H1 (cell line): ENCODE measurements at regions not wholly inside any gene's neighbourhood (a gene's known extent, or its start where the extent isn't known, plus 50 kb on each side); places are given as distances from the start of the nearest gene placed in this dataset.
A peak's percentile ranks its signal among the peaks of the same experiment; 100 is the strongest.

ENCODE experiments used
- CTCF ChIA-PET: fragments of 300-600 bp; sonication (Branson Sonifier 250); formaldehyde crosslinking; loops from one replicate; lab custom pipeline; 2021; ENCODE audit not compliant: partially characterized antibody; lab: Charles Lee
- POLR2A ChIA-PET: fragments of 300-600 bp; sonication (Branson Sonifier 250); formaldehyde crosslinking; loops from one replicate; lab custom pipeline; 2021; ENCODE audit warnings: inconsistent platforms; ENCODE audit not compliant: partially characterized antibody; lab: Charles Lee
- DNase-seq, 2 experiments: peaks; one replicate each; pipeline versions ENCODE4 v3.0.0 to v3.0.0-alpha.2; 2010 to 2022; ENCODE audit warnings: low spot score in 2 of 2, low read depth in 1 of 2, mixed read lengths in 1 of 2
- FAIRE-seq: peaks from 2 replicates; lab custom pipeline; 2011; peaks lifted over from hg19 to GRCh38; lab: Jason Lieb, UNC
- H2AFZ ChIP-seq: 2 replicates; pipeline ENCODE4 v1.8.1; 2012; ENCODE audit warnings: low read length, inconsistent platforms
- H2AK5ac ChIP-seq: 2 replicates; pipeline ENCODE4 v1.6.1; 2013; ENCODE audit warnings: low read depth, low read length
- H2BK120ac ChIP-seq: replicated peaks from 2 replicates; pipeline ENCODE3; 2013; ENCODE audit warnings: low read depth, low read length, inconsistent platforms
- H2BK12ac ChIP-seq: 2 replicates; pipeline ENCODE4 v1.6.1; 2013; ENCODE audit warnings: low read depth, low read length
- H2BK15ac ChIP-seq: 2 replicates; pipeline ENCODE4 v1.6.1; 2013; ENCODE audit warnings: low read length
- H2BK20ac ChIP-seq: 2 replicates; pipeline ENCODE4 v1.6.1; 2013; ENCODE audit warnings: low read length
- H2BK5ac ChIP-seq: 2 replicates; pipeline ENCODE4 v1.6.1; 2013; ENCODE audit warnings: low read depth, low read length
- H3K14ac ChIP-seq: 2 replicates; pipeline ENCODE4 v1.6.1; 2013; ENCODE audit warnings: inconsistent platforms; ENCODE audit not compliant: insufficient read length
- H3K18ac ChIP-seq: 2 replicates; pipeline ENCODE4 v1.6.1; 2013; ENCODE audit warnings: low read length; ENCODE audit errors: extremely low read depth
- H3K23ac ChIP-seq: 2 replicates; pipeline ENCODE4 v1.6.1; 2013; ENCODE audit warnings: inconsistent platforms; ENCODE audit not compliant: insufficient read length
- H3K23me2 ChIP-seq: 2 replicates; pipeline ENCODE4 v1.6.1; 2013; ENCODE audit warnings: low read depth, low read length
- H3K27ac ChIP-seq: 2 replicates; pipeline ENCODE4 v1.6.1; 2011; ENCODE audit warnings: low read depth, low read length, inconsistent platforms
- H3K27me3 ChIP-seq, 4 experiments: replicated peaks in 1 of 4; 1 replicate in 1 of 4; 2 replicates in 3 of 4; pipeline versions ENCODE4 v1.6.1 to v1.8.1; 2011 to 2013; ENCODE audit warnings: low read length in 3 of 4, mild to moderate bottlenecking in 3 of 4, inconsistent platforms in 2 of 4, mixed read lengths in 2 of 4, moderate library complexity in 1 of 4; ENCODE audit not compliant: control insufficient read depth in 3 of 4, insufficient read depth in 3 of 4; ENCODE audit errors: extremely low read depth in 1 of 4
- H3K36me3 ChIP-seq, 4 experiments: 2 replicates each; pipeline versions ENCODE4 v1.6.1 to v1.8.1; 2011 to 2013; ENCODE audit warnings: mild to moderate bottlenecking in 4 of 4, low read length in 3 of 4, moderate library complexity in 2 of 4, control low read depth in 1 of 4, inconsistent platforms in 1 of 4; ENCODE audit not compliant: insufficient read depth in 4 of 4, control insufficient read depth in 2 of 4
- H3K4ac ChIP-seq: replicated peaks from 2 replicates; pipeline ENCODE3; 2013; ENCODE audit warnings: low read length, low read depth, mixed read lengths, inconsistent platforms; ENCODE audit not compliant: insufficient read length
- H3K4me1 ChIP-seq, 4 experiments: replicated peaks in 1 of 4; 1 replicate in 1 of 4; 2 replicates in 3 of 4; pipeline versions ENCODE4 v1.6.1 to v1.8.1; 2011 to 2013; ENCODE audit warnings: low read length in 3 of 4, inconsistent platforms in 2 of 4, mixed read lengths in 1 of 4; ENCODE audit not compliant: insufficient read depth in 4 of 4, control insufficient read depth in 3 of 4
- H3K4me2 ChIP-seq, 2 experiments: 2 replicates each; pipeline versions ENCODE4 v1.6.1 to v1.8.1; 2011 to 2013; ENCODE audit warnings: low read depth in 2 of 2, low read length in 2 of 2, control low read depth in 1 of 2, inconsistent platforms in 1 of 2, mild to moderate bottlenecking in 1 of 2; ENCODE audit not compliant: insufficient read depth in 1 of 2
- H3K4me3 ChIP-seq, 4 experiments: fragments of 200-600, 300-600 bp in 1 of 4; sonication (generic), shearing (Covaris generic), sonication (Bioruptor Twin) in 1 of 4; 2 replicates each; pipeline versions ENCODE4 v1.5.1 to v1.8.1; 2011 to 2016; ENCODE audit warnings: low read length in 4 of 4, low read depth in 3 of 4, control low read depth in 2 of 4, inconsistent platforms in 2 of 4, mild to moderate bottlenecking in 2 of 4, mixed read lengths in 1 of 4, moderate library complexity in 1 of 4; ENCODE audit not compliant: insufficient read depth in 2 of 4; ENCODE audit errors: extremely low read depth in 1 of 4
- H3K56ac ChIP-seq: replicated peaks from 2 replicates; pipeline ENCODE3; 2013; ENCODE audit warnings: low read depth, mild to moderate bottlenecking, mixed read lengths, low read length, inconsistent platforms; ENCODE audit not compliant: insufficient read length
- H3K79me1 ChIP-seq: 2 replicates; pipeline ENCODE4 v1.6.1; 2013; ENCODE audit warnings: low read depth, low read length, control low read depth
- H3K79me2 ChIP-seq, 2 experiments: 2 replicates each; pipeline versions ENCODE4 v1.6.1 to v1.8.1; 2012 to 2013; ENCODE audit warnings: low read length in 2 of 2, mild to moderate bottlenecking in 2 of 2, inconsistent platforms in 1 of 2; ENCODE audit not compliant: insufficient read depth in 2 of 2, control insufficient read depth in 1 of 2
- H3K9ac ChIP-seq, 4 experiments: replicated peaks in 1 of 4; 1 replicate in 1 of 4; 2 replicates in 3 of 4; pipeline versions ENCODE4 v1.6.1 to v1.8.1; 2011 to 2013; ENCODE audit warnings: low read depth in 3 of 4, low read length in 3 of 4, control low read depth in 2 of 4, mild to moderate bottlenecking in 2 of 4, moderate library complexity in 2 of 4, inconsistent platforms in 1 of 4; ENCODE audit errors: extremely low read depth in 1 of 4
- H3K9me3 ChIP-seq, 2 experiments: 2 replicates each; pipeline versions ENCODE4 v1.6.1 to v1.8.1; 2012 to 2013; ENCODE audit warnings: mild to moderate bottlenecking in 2 of 2, moderate library complexity in 2 of 2, control low read depth in 1 of 2, inconsistent platforms in 1 of 2, low read depth in 1 of 2, low read length in 1 of 2, mixed read lengths in 1 of 2; ENCODE audit not compliant: insufficient read depth in 2 of 2
- H4K20me1 ChIP-seq, 2 experiments: replicated peaks in 1 of 2; 2 replicates each; pipeline versions ENCODE3 to v1.8.1; 2011 to 2013; ENCODE audit warnings: inconsistent platforms in 2 of 2, low read length in 2 of 2, mild to moderate bottlenecking in 1 of 2; ENCODE audit not compliant: insufficient read depth in 2 of 2, control insufficient read depth in 1 of 2
- H4K5ac ChIP-seq: 2 replicates; pipeline ENCODE4 v1.6.1; 2013; ENCODE audit warnings: low read length, low read depth, mixed read lengths, inconsistent platforms; ENCODE audit not compliant: insufficient read length
- H4K8ac ChIP-seq: 2 replicates; pipeline ENCODE4 v1.8.0; 2013; ENCODE audit warnings: mild to moderate bottlenecking, moderate library complexity, low read length, inconsistent platforms; ENCODE audit not compliant: insufficient read depth; ENCODE audit errors: extremely low read depth
- H4K91ac ChIP-seq: replicated peaks from 2 replicates; pipeline ENCODE3; 2013; ENCODE audit warnings: low read length, mixed read lengths, inconsistent platforms; ENCODE audit not compliant: insufficient read length
- ASH2L ChIP-seq: fragments of 200-600, 300-600 bp; sonication (generic); IDR thresholded peaks from one replicate; pipeline ENCODE4 v1.7.1; 2017; ENCODE audit warnings: low read length
- EGR1 ChIP-seq: IDR thresholded peaks from 2 replicates; pipeline ENCODE4 v1.6.1; 2011; ENCODE audit warnings: low read depth, low read length, borderline replicate concordance
- KDM4A ChIP-seq: IDR thresholded peaks from one replicate; pipeline ENCODE4 v1.7.1; 2012; ENCODE audit warnings: low read depth, mild to moderate bottlenecking, moderate library complexity, low read length, inconsistent platforms; ENCODE audit not compliant: severe bottlenecking
- SIN3A ChIP-seq, 2 experiments: IDR thresholded peaks in 1 of 2; conservative IDR thresholded peaks in 1 of 2; 2 replicates each; pipeline ENCODE4 v1.6.1; 2011 to 2012; ENCODE audit warnings: low read length in 2 of 2, improper control_type of control experiment in 1 of 2, low read depth in 1 of 2, mild to moderate bottlenecking in 1 of 2
- TAF7 ChIP-seq: optimal IDR thresholded peaks from 2 replicates; pipeline ENCODE3; 2011; ENCODE audit warnings: low read depth, mild to moderate bottlenecking, inconsistent platforms, low read length, moderate library complexity, borderline replicate concordance
- WGBS, 2 experiments: shearing (Covaris generic) in 1 of 2; methylation state at CpG; one replicate each; pipeline versions ENCODE4 v1.1.6 to v1.1.7; 2013 to 2015; ENCODE audit warnings: low lambda C conversion rate in 2 of 2, mixed read lengths in 2 of 2, inconsistent platforms in 1 of 2, low coverage in 1 of 2, missing lambda C conversion rate in 1 of 2; ENCODE audit not compliant: insufficient replicate concordance in 2 of 2, insufficient coverage in 1 of 2, insufficient read length in 1 of 2; ENCODE audit errors: extremely low coverage in 1 of 2, missing lambda C conversion rate in 1 of 2; 5-methylcytosine and 5-hydroxymethylcytosine counted together
- TF ChIP-seq, protein P1 (sequence below), 3 experiments: IDR thresholded peaks; 1 replicate in 2 of 3; 2 replicates in 1 of 3; pipeline versions ENCODE4 v1.5.1 to v1.6.1; 2011; ENCODE audit warnings: low read length in 3 of 3, mild to moderate bottlenecking in 3 of 3, inconsistent platforms in 2 of 3, low read depth in 1 of 3, moderate library complexity in 1 of 3; ENCODE audit not compliant: insufficient read depth in 1 of 3; ENCODE audit errors: control extremely low read depth in 1 of 3

DNA sequence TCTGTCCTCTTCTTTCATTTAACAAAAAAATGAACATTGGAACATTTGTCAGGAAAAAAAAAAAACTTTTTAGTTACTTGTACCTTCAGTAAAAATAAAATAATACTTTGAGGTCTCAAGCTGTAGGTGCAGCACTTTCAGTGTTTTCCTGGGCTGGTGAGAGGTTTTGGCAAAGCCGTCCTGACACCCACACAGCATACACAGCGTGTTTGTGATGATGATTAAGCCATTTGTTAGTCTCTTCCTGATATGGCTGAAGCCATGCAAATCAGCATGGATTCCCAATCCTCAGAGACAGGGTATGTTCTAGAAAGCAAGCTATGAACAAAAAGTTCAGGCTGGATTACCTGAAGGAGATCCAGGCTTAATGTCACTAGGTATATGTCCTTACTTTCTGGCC lies 236.8 kb downstream of the ZNF516 start:
- no peak overlapping the region for H2BK20ac ChIP-seq
- H4K5ac ChIP-seq: no peak overlapping the region
- no peaks in the 10 kb centered on the region; the same call in 1 of the 2 replicates for H3K23me2 ChIP-seq
- WGBS, 2 experiments: 28% methylated on average over 2 of the region's 2 CpGs; no CpG with 5 or more reads in 1 of the 2 experiments
- H3K4me1 ChIP-seq: peaks cover 0 to 18% (median 14%) of the 10 kb centered on the region in 4 experiments; a peak in 6 of 7 replicates
- no peak overlapping the region; the same call in 1 of the 2 replicates for H2BK15ac ChIP-seq
- no peak overlapping the region for H3K56ac ChIP-seq
- no peak overlapping the region for H4K91ac ChIP-seq
- no peak overlapping the region for H3K14ac ChIP-seq
- no peak overlapping the region for H2AK5ac ChIP-seq
- peak overlapping the region; percentile 38 to 39; a peak in 3 of 4 replicates for H3K4me2 ChIP-seq
- H2BK120ac ChIP-seq: no peak overlapping the region
- no peaks in the 10 kb centered on the region for H3K79me1 ChIP-seq
- CTCF ChIA-PET: interaction anchor here (0.6 to 3.6 kb wide), 22 partner anchors 10 to 1114 kb away, joined by 3 to 12 read pairs (median 3); no protein-coding TSS in a partner anchor
- H2BK12ac ChIP-seq: peak overlapping the region; percentile 88; the same call in 1 of the 2 replicates
- DNase-seq: no peak
- H2BK5ac ChIP-seq: no peak overlapping the region
- no peaks in the 10 kb centered on the region for H3K79me2 ChIP-seq
- H3K4me3 ChIP-seq: no peak overlapping the region
- no peak overlapping the region for H3K27ac ChIP-seq
- no peaks in the 10 kb centered on the region for H4K20me1 ChIP-seq
- peak overlapping the region; percentile 61 for H2AFZ ChIP-seq
- TF ChIP-seq TAF7 (no peak), ASH2L (no peak), KDM4A (no peak), EGR1 (no peak), SIN3A (conservative IDR thresholded peaks at IDR 0.05 in 1 of 2, IDR thresholded peaks at IDR 0.05 in 1 of 2; ENCODE audit: low read depth in 1 of 2, low read length in 2 of 2) (no peak)
- TF ChIP-seq, protein P1, sequence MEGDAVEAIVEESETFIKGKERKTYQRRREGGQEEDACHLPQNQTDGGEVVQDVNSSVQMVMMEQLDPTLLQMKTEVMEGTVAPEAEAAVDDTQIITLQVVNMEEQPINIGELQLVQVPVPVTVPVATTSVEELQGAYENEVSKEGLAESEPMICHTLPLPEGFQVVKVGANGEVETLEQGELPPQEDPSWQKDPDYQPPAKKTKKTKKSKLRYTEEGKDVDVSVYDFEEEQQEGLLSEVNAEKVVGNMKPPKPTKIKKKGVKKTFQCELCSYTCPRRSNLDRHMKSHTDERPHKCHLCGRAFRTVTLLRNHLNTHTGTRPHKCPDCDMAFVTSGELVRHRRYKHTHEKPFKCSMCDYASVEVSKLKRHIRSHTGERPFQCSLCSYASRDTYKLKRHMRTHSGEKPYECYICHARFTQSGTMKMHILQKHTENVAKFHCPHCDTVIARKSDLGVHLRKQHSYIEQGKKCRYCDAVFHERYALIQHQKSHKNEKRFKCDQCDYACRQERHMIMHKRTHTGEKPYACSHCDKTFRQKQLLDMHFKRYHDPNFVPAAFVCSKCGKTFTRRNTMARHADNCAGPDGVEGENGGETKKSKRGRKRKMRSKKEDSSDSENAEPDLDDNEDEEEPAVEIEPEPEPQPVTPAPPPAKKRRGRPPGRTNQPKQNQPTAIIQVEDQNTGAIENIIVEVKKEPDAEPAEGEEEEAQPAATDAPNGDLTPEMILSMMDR (IDR thresholded peaks at IDR 0.05; ENCODE audit: control extremely low read depth in 1 of 3, insufficient read depth in 1 of 3, low read depth in 1 of 3, low read length in 3 of 3): no peak
- no peak overlapping the region for H4K8ac ChIP-seq
- no peak overlapping the region for H3K4ac ChIP-seq
- no peaks in the 10 kb centered on the region for H3K36me3 ChIP-seq
- no peak overlapping the region for H3K23ac ChIP-seq
- H3K27me3 ChIP-seq: no peaks in the 10 kb centered on the region
- FAIRE-seq: no peak
- H3K18ac ChIP-seq: no peak overlapping the region
- no peaks in the 10 kb centered on the region for H3K9me3 ChIP-seq
- POLR2A ChIA-PET: no interaction called here
- no peak overlapping the region for H3K9ac ChIP-seq
